K562 (cell line): ENCODE measurements at regions not wholly inside any gene's neighbourhood (a gene's known extent, or its start where the extent isn't known, plus 50 kb on each side); places are given as distances from the start of the nearest gene placed in this dataset.

Experiments
- BCLAF1 ChIP-seq, 2 experiments: fragments of 450-650 bp in 1 of 2; IDR thresholded peaks; 2 replicates each; pipeline ENCODE4 v1.6.1; 2011 to 2017; ENCODE audit warnings: low read depth in 2 of 2, antibody characterized with exemption in 1 of 2, borderline replicate concordance in 1 of 2, low read length in 1 of 2, mild to moderate bottlenecking in 1 of 2, mixed read lengths in 1 of 2; ENCODE audit not compliant: control insufficient read depth in 1 of 2
- CBFB ChIP-seq: sonication (generic); formaldehyde crosslinking; IDR thresholded peaks from 2 replicates; pipeline ENCODE4 v1.4.0; 2020; ENCODE audit warnings: mild to moderate bottlenecking, missing genetic modification reagents
- CCAR2 ChIP-seq: fragments of 200-400 bp; formaldehyde crosslinking; IDR thresholded peaks from 2 replicates; pipeline ENCODE4 v1.6.1; 2017; ENCODE audit warnings: mild to moderate bottlenecking, low read depth, low read length
- CEBPB ChIP-seq: fragments of 450-650 bp; IDR thresholded peaks from 2 replicates; pipeline ENCODE4 v1.6.1; 2016; ENCODE audit warnings: missing genetic modification characterization, missing compliant biosample characterization
- CTCF ChIP-seq, 3 experiments: IDR thresholded peaks in 2 of 3; conservative IDR thresholded peaks in 1 of 3; 2 replicates each; pipeline ENCODE4 v1.5.1; 2011 to 2012; ENCODE audit warnings: low read length in 3 of 3, mild to moderate bottlenecking in 3 of 3, control low read depth in 2 of 3, improper control_type of control experiment in 1 of 3, inconsistent platforms in 1 of 3, low read depth in 1 of 3, mixed read lengths in 1 of 3, moderate library complexity in 1 of 3; ENCODE audit not compliant: insufficient read depth in 2 of 3
- MYC ChIP-seq, 2 experiments: fragments of 250-450 bp in 1 of 2; sonication (Bioruptor Pico) in 1 of 2; IDR thresholded peaks; 2 replicates each; pipeline versions ENCODE4 v1.5.1 to v1.6.1; 2012 to 2021; ENCODE audit warnings: low read depth in 2 of 2, borderline replicate concordance in 1 of 2, improper control_type of control experiment in 1 of 2, low read length in 1 of 2, mild to moderate bottlenecking in 1 of 2, moderate library complexity in 1 of 2
- ZBTB2 ChIP-seq: fragments of 450-650 bp; IDR thresholded peaks from 2 replicates; pipeline ENCODE4 v1.6.1; 2016; ENCODE audit warnings: antibody characterized with exemption

- no peak for TF ChIP-seq CEBPB (tag)
- no peak for TF ChIP-seq CTCF (IDR thresholded peaks at IDR 0.05 in 2 of 3, conservative IDR thresholded peaks at IDR 0.05 in 1 of 3; ENCODE audit: insufficient read depth in 2 of 3, low read depth in 1 of 3, low read length in 3 of 3)
- no peak for TF ChIP-seq MYC (IDR thresholded peaks at IDR 0.05; ENCODE audit: low read depth, low read length)
- TF ChIP-seq MYC (CRISPR knock-in tag; IDR thresholded peaks at IDR 0.05; ENCODE audit: borderline replicate concordance, low read depth), result no peak
- TF ChIP-seq ZBTB2, result no peak
- no peak for TF ChIP-seq CBFB (CRISPR knock-in tag)
- no peak for TF ChIP-seq CCAR2
- TF ChIP-seq BCLAF1 (IDR thresholded peaks at IDR 0.05; ENCODE audit: borderline replicate concordance in 1 of 2, control insufficient read depth in 1 of 2, low read depth in 2 of 2, low read length in 1 of 2), result no peak
Measured at GRCh38 chr6:93819189-93819588, 399.8 kb upstream of the EPHA7 start.
